RPMI7951 (cell line): ENCODE measurements at regions not wholly inside any gene's neighbourhood (a gene's known extent, or its start where the extent isn't known, plus 50 kb on each side); places are given as distances from the start of the nearest gene placed in this dataset.

ENCODE experiments used
- DNase-seq: peaks from one replicate; pipeline ENCODE4 v3.0.0-alpha.2; 2012; ENCODE audit warnings: low read depth

DNA sequence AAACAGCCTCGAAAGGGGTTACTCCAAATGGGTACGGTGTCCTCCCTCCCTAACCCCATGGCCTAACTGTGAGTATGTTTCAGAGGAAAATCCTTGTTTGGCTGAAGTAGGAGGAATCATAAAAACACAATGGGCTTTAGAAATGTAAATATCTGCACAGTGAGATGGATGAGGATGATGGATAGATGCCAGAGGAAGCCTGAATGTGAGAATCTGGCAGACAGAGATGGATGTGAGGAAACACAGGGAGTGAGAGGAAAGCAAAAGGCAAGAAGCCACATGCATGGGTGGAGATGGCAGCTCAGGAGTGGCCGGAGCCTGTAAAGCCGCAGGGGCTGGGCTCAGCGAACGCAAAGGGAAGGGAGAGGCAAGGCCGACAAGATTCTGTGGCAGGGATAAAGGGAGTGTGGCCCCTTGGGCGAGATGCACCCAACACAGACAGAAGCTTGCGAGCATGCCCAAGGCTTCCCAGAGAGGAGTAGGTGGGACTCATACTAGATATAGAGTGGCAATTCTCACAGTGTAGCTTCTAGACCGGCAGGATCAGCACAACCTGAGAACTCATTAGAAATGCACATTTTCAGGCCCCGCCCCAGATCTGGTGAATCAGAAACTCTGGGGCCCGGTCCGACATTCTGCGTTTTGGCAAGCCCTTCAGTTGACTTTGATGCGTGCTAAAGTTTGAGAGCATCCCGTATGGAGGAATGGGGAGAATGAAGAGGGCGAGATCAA is 237.3 kb upstream of the CADM1 start:
- DNase-seq: no peak

DNA sequence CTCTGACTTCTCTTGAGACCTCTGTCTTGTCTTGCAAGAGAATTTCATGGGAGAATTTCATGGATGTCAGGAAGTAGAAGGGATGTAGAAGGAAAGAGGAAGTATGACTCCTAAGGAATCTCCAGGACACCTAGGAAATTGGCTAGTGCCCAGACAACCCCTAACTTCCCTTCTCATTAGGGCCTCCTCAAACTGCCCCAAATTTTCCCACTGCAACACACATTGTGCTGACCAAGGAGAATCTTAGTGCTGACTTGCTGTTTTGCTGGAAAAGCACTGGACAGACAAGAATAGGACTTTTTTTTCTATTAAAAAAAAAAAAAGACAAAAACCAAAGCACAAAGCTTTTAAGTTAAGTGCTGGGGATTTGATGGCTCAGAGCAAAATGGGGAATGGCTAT is 236.1 kb upstream of the CADM1 start:
- DNase-seq: no peak

DNA sequence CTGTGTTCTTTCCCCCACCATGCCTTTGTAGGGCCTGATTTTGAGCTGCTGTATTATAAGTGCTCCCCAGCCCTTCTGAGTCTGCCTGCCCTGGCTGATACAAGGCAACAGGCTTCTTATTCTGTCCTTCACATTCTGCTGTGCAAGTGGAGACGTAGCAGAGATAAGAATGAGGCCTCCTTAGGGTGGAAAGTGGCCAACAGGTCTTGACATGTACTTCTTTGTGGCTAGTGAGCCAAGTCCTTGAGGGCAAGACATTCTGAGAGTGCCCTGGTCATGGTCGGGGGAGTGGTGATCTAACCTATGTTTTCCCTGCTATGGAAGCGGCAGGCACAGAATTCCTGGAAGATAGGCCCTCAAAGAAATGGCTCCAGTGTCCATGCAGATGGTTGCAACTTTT is 235.7 kb upstream of the CADM1 start:
- no peak for DNase-seq

DNA sequence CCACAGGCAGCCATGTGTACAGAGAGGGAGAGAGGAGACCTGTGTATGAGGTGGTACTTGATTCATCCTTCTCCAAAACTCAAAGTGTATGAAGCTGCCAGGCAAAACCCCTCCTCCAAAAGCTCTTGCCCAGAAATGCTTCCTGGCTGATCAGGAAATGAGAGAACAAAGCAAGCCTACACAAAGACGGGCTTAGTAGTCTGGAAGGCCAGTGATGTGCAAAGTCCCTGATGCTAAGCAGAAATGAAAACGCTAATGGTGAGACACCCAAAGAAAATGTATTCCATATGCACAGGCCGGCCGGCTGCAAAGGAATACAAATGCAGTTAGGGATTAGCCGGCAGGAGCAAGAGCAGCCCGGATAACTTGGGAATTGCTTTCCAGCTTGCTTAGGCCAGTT is 234.9 kb upstream of the CADM1 start:
- DNase-seq: no peak

DNA sequence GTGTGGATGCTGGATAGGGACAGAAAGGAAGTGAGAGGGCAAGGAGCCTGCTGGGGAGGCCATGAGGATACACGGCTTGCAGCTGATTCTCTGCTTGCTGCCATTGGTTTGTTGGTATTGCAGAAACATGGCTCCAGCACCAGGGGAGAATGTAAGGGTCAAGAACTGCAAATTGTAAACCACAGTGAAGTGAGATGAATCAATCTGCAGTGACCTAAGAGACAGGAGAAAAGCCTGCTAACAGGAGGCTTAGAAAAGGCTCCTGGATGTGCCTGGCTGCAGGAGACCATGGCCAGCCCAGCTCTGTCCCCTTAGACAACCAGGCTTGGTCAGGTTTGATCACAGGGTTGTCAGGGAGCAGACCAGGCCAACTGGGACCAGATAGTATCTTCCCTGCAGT is 233.7 kb upstream of the CADM1 start:
- DNase-seq: no peak

DNA sequence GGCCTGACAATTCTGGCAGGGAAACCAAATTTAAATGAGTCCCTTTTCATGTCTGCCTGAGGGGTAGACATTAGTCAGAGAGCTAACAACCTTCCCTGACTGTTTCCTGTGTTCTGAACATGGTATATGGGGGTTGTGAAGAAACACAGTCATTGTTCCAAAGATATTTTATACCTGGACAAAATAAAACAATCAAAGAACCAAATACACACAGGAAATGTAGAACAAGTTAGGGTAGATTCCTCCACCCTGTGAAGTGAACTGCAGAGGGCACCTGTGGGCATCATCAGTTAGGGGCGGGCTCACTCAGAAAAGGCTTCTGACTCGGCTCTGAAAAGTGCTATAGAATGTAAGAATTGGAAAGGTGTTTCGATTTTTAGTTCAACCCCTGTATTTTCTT is 231.9 kb upstream of the CADM1 start:
- no peak for DNase-seq

DNA sequence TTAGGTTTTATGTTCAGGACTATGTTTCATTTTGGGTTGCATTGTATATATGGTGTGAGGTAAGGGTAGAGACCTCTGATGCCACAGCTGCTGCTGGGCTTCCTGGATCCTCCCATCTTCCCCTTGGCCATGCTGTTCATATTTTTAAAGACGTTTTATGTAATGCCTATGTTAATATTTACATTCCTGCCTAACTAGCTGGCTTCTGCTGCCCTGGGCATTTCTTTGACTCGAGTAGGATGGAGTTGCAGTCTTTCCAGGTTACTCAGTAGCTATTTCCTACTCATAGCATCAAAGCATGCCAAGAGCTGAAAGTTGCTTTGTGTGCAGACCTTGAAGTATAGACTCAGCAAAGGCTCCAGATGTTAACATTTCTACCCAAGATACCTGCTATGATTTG is 220.5 kb upstream of the CADM1 start:
- DNase-seq: peak; percentile 29

DNA sequence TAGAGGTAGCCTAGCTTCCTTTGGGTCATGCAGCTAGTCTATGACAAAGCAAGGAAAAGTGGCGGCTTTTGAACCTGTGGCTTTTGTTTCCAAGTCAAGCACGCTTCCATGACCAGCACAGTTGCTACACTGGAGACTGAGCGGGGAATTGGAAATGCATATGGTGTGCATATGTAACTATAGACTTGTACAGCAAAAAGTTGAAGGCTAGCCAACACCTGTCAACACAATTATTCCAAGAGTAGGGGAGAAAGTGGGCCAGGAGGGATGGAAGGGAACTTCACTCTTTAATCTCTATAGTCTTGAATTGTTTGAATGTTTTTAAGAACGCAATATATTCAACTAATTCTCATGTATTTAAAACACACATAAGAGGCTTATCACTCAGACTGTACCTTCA is 218.5 kb upstream of the CADM1 start:
- no peak for DNase-seq

DNA sequence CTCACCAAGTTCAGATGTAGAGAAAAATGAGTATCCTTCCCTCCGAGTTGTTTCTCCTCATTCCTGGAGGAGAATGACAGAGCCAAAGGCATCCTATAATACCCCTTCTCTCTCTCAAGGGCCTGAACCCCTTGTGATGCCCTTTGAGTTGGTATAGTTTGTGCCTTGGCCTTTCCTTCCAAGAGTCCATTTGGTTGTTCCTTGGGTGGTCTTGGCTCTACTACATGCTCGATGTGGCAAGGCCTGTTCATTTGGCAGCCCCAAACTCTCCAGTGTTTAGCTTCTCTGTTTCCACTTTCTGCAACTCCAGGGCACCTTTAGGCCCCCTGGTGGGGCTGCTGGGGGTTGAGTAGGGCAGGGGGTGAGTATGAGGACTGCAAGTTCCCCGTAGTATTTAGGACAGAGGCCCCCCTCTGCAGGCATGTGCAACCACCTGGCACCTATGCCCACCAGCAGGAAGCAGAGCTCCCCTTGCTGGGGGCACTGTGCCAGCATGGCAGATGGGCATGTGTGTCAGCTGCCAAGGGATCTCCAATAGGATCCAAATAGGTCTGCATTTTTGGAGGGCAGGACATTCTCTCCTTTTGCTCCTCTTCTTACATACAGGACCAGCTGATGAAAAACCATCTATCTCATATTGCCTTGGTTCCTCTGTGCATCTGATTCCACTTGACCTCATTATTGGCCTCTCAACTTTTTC is 217.2 kb upstream of the CADM1 start:
- no peak for DNase-seq

DNA sequence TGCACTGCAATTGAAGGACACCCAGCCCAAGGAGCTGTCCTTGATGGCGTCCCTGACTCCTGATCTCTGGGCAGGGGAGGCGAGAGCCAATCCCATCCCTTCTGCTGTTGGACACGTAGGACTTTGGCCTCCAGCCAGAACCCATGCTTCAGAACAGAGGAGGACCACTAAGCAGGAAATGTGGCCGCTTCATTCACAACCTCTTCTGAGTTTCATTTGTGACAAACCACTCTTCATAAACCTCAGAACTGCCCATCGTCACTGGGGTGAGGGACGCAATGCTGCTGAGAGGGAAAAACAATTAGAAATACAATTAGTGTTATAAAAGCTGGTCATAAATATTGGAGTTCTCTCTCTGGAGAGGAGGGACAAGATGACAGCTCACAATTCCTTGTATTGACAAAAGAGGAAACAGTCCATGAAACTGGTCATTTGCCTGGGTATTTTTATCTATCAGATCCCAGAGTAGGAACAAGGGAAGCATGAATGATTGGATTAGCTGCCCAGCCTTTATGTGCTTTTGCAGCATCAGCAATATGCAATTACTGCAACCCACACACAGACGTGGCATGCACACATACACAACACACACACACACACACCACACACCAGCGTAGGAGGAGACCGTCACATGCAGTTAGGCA is 216.5 kb upstream of the CADM1 start:
- DNase-seq: peak; percentile 31

DNA sequence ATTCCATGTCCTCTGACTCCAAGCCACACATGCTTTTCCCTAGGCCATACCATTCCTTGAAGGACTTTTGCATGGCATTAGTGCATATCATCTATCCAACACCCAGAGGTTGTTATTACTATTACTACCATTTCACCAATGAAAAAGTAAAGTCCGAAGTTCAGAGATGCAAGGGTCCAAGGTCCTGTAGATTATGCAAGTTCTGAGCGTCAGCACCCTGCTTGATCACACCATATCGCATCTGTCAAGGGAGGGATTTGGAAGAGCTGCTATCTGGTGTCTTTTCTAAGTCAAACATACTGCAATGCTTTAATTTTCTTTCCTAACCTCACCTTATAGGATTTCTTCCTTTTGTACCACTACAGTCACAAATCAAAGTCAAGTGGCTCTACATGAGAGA is 214.7 kb upstream of the CADM1 start:
- no peak for DNase-seq

DNA sequence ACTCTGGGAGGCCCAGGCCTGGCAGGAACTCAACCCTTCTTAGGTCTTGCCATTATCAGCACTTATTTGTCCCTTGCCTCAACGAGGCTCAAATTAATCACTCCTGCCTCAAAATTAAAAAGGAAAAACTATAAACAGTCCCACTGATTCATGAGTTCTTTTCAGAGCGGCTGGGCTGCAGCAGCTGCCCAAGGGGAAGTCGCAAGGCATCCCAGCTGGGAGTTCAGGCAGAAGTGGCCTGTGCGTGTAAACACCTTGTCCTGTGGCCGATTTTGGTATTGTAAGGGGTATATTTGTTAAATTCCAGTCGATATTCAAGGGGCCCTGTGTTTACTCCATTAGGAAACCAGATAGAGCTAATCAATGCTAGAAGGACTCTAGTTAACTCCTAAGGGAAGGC is 213.9 kb upstream of the CADM1 start:
- DNase-seq: no peak

DNA sequence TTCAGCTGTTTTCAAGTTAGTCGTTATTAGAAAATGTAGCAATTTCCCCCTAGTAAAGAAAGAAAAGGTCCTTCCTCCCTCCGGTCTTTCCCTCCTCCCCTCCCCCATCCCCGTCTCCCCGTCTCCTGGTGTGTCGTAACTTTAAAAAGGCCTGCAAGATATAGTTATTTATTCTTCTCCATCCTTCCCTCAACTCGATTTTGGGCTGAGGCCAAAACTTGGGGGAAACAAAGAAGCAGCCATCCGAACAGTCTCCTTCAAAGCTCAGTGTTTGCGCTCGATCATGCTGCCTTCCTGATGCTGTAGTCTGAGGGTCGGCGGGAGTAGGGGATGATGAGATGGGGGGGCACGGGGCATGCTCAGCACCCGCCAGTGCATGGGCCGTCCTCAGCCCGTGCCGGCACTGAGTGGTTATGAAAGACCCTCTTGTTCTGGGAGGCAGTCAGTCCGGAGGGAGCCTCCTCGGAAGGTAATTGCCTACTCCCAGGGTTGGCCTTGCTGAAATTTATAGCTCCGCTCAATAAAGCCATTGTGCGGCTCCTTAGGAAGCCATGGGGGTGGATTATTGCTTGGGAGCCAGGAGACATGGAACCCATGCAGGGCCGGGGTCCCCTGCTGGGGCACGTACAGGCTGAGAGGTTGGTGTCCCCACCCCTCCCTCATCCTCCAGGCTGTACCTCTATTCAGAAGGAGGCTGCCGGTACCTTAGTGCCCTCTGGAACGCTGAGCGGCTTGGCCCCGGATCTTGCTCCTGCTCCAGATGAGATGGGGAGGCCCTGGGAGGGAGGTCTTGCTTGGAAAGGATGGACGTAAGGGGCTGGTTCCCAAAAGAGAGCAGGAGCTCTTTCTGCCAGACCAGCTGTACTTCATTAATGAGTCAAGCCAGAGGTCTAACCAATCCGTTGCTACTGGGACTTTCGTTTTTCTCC is 212.7 kb upstream of the CADM1 start:
- peak; percentile 44 for DNase-seq

DNA sequence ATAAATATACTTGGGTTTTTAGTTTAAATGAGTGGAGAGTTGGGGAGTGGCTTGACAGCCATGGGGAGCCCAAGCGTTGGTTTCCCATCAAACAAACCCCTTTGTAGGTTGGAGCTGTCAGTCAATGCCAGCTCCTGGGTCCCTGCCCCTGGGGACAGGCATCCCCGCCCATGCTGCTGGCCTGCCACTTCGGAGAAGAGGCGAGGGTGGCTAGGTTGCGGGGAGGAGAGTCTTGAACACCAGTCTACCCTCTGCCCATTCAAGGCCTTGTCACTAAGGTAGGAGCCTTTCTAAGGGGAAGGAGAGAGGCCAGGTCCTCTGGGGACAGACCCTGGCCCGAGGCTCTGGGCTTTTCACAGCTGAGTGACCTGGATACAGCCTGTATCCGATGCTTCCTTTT is 211.9 kb upstream of the CADM1 start:
- no peak for DNase-seq

DNA sequence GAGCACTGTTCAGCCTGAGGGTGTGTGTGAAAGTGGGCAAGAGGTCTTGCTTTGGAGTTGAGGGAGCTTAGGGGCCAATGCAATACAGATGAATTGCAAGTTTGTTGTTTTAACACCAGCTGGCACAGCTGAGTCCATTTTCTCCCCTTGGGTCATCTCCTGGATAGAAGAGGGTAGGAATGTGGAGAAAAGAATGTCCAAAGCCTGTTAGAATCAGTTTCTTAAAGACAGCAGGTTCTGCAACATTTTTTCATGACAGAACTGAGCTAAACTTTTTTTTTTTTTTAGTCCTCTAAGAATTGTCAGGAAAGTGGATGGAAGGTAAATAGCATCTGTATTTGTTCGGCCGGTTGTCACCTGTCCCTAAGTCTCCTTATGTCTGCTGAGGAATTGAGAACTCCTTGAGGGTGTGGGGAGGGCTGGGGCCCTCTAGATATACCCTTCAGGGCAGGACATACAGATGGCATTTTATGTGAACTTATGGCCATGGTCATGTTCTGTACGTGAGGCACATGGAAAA is 211.1 kb upstream of the CADM1 start:
- DNase-seq: no peak

DNA sequence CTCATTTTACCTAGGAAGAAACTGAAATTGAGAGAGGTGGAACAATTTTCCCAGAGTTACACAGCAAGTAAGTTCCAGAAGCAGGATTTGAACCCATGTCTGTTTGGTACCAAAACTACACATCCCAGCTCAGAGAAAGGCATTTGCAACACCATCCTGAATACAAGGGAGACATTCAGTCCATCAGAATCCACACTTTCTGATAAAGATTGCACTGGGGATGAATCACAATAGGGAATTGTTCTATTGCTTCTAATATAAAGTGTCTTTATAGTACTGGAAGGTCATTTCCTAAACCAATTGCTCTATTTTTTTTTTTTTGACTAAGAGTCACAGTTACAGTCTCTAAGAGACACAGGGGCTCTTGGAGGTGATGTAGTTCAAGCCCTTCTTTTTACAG is 208.1 kb upstream of the CADM1 start:
- no peak for DNase-seq

DNA sequence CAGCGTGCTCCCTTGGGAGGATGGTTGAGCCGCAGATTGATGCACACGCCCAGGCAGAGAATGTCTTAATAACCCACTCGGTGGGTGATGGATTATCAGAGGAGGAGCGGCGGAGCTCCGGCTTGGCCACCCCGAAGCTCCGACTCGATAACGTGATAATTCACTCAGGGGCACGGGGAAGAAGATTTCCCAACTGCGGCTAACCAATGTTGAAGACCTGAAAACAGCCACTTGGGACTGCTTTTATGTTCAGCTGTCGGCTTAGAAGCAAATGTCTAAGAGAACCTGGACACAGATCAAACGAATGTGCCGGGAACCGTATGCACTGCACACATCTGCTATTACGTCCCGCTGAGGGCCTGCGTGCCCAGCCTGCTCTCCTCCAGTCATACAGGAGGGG is 206.8 kb upstream of the CADM1 start:
- DNase-seq: no peak

DNA sequence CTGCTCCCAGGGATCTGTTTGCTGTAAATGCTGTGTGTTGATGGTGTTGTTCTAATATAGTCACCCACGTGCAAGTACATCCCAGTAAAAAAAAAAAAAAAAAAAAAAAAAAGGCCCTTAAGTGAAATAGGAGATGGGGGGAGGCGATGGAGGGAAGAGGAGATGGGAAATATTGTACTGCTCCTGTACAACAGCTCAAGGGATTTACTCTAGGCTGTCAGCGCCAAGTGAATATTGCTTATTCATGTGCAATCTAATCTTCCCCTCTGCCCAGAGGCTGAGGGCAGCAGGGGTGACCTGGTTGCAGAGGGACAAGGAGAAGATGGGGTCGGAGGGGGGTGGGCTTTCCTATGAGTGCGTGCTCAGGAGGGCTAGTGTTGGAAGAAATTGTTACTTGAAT is 206.2 kb upstream of the CADM1 start:
- no peak for DNase-seq

DNA sequence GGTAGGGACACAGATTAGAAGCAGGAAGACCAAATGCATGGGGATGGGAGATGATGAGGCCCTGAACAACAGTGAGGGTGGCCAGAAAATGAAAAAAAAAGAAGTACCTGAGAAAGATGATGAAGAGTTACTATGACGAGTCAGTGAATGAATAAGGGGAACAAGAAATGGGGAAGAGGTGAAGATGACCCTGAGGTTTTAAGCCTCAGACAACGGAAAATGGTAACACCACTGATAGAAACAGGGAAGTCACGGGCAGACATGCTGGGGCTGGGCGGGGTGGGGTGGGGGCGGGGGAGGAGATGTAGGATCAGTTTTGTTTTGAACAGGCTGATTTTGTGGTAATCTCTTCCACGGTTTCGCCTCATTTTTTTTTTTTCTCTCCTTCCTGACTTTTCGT is 205.1 kb upstream of the CADM1 start:
- DNase-seq: no peak

DNA sequence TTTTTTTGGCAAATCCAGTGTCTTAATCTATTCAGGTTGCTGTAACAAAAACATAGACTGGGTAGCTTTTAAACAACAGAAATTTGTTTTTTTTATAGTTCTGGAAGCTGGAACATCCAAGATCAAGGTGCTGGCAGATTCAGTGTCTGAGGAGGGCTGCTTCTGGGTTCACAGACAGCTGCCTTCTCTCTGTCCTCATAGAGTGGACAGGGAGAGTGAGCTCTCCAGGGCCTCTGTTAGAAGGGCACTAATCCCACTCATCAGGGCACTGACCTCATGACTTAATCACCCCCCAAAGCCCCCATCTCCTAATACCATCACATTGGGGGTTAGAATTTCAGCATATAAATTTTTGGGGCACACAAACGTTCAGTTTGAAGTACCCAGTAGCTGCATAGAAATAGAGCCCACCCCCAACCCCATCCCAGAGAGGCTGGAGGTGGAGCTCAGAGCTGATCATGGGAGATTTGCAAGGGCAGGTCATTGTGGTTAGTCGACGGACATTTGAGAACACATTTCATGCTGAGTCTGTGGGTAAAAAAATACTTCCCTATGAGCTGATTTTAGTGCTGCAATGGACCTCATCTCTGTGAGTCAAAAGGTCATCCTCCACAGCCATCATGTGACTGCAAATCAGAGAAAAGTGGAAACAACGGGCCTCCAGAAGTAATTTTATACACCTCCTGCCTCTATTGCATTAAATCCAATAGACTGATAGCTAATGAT is 203.1 kb upstream of the CADM1 start:
- DNase-seq: no peak

DNA sequence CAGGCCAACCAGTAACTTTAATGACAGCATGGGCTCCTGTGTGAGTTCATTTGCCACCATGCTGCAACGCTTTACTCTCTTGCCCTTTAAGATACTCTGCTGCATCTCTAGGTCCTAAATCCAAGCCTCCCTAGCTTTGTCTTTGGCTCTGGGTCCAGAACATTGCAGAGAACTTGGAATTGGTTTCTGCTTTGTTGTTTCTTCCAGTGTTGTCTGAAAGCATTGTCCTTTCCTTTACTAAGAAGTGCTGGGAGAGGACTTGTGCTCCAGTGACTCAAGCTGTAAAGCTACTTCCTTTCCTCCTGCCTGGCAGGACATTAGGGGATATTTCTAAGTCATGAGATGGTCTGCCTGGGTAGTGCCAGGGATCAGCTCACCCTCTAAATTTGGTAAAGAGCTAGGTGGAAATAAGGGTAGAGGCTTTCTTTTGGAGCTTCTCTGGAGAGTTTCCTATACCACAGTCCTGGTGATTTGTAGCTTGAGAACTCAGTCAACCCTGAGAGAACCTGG is 202.5 kb upstream of the CADM1 start:
- no peak for DNase-seq
